ENCODE measurements at regions not wholly inside any gene's neighbourhood (a gene's known extent, or its start where the extent isn't known, plus 50 kb on each side); places are given as distances from the start of the nearest gene placed in this dataset.

DNA sequence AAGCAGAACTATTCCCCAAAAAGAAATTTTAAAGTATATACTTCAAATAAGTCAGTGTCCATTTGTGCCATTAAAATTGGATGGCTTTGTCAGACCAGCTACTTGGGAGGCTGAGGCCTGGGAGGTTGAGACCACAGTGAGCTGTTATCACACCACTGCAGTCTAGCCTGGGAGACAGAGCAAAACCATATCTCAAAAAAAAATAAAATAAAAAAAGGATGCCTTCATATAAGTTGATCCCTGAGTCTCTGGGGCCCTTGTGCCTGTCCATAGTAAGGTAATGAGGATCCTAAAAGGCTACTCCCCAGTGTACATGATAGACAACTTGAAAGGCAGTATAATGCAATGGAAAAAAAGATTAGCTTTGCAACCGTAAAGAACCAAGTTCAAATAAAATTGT is 81.2 kb upstream of the BARHL2 start:
- CTCF ChIA-PET: no interaction called here
- no peaks in the 10 kb centered on the region for H3K36me3 Mint-ChIP-seq
- no peaks in the 10 kb centered on the region for H3K4me1 Mint-ChIP-seq (ENCODE audit: low read depth)

GRCh38 chr1:90795431-90795830 is 78.3 kb upstream of the BARHL2 start:
- CTCF ChIA-PET: no interaction called here
- intact Hi-C loops (cut with micrococcal nuclease): no loop called here
- Mint-ChIP-seq H3K9me3 (no peaks in the 10 kb centered on the region), H3K27ac (no peak overlapping the region), H3K27me3 (peaks cover 19% of the 10 kb centered on the region), H3K36me3 (no peaks in the 10 kb centered on the region), H3K4me3 (no peak overlapping the region), H3K4me1 (ENCODE audit: low read depth) (no peaks in the 10 kb centered on the region)
- POLR2A ChIA-PET: no interaction called here
- no peak for DNase-seq

More for the DNA sequence above, 81.2 kb upstream of the BARHL2 start:
- H3K27me3 Mint-ChIP-seq: peaks cover 20% of the 10 kb centered on the region
- no peaks in the 10 kb centered on the region for H3K9me3 Mint-ChIP-seq
- POLR2A ChIA-PET: no interaction called here
- no peak overlapping the region for H3K27ac Mint-ChIP-seq
- intact Hi-C loops (cut with micrococcal nuclease): no loop called here
- DNase-seq: no peak
- no peak overlapping the region for H3K4me3 Mint-ChIP-seq

GRCh38 chr1:90786709-90787108 is 69.6 kb upstream of the BARHL2 start:
- ChIA-PET CTCF (no interaction called here), POLR2A (no interaction called here)
- Mint-ChIP-seq H3K27me3 (peaks cover 23% of the 10 kb centered on the region), H3K27ac (no peak overlapping the region), H3K4me1 (ENCODE audit: low read depth) (no peaks in the 10 kb centered on the region), H3K9me3 (peaks cover 3% of the 10 kb centered on the region), H3K36me3 (peaks cover 1% of the 10 kb centered on the region), H3K4me3 (no peak overlapping the region)
- DNase-seq: no peak
- intact Hi-C loops (cut with micrococcal nuclease): no loop called here

GRCh38 chr1:90784186-90784847 is 67.2 kb upstream of the BARHL2 start:
- no peak overlapping the region for H3K27ac Mint-ChIP-seq
- H3K27me3 Mint-ChIP-seq: peaks cover 12% of the 10 kb centered on the region
- no peaks in the 10 kb centered on the region for H3K9me3 Mint-ChIP-seq
- no peak for DNase-seq
- intact Hi-C loops (cut with micrococcal nuclease): no loop called here
- H3K36me3 Mint-ChIP-seq: peaks cover 1% of the 10 kb centered on the region
- no peaks in the 10 kb centered on the region for H3K4me1 Mint-ChIP-seq (ENCODE audit: low read depth)
- CTCF ChIA-PET: interaction anchor here (0.9 kb wide), 1 partner anchor 16 kb away, joined by 4 read pairs; no protein-coding TSS in a partner anchor
- POLR2A ChIA-PET: no interaction called here
- H3K4me3 Mint-ChIP-seq: no peak overlapping the region

GRCh38 chr1:90783181-90783580 is 66.1 kb upstream of the BARHL2 start:
- Mint-ChIP-seq H3K27me3 (peaks cover 7% of the 10 kb centered on the region), H3K4me1 (ENCODE audit: low read depth) (no peaks in the 10 kb centered on the region), H3K36me3 (no peaks in the 10 kb centered on the region), H3K27ac (no peak overlapping the region), H3K4me3 (no peak overlapping the region), H3K9me3 (no peaks in the 10 kb centered on the region)
- ChIA-PET CTCF (interaction anchor here (0.9 kb wide), 1 partner anchor 15 kb away, joined by 4 read pairs; no protein-coding TSS in a partner anchor), POLR2A (no interaction called here)
- intact Hi-C loops (cut with micrococcal nuclease): no loop called here
- no peak for DNase-seq

GRCh38 chr1:90782046-90782445 is 64.9 kb upstream of the BARHL2 start:
- no peak for DNase-seq
- Mint-ChIP-seq H3K4me3 (no peak overlapping the region), H3K27ac (no peak overlapping the region), H3K36me3 (no peaks in the 10 kb centered on the region), H3K27me3 (peaks cover 8% of the 10 kb centered on the region), H3K9me3 (no peaks in the 10 kb centered on the region), H3K4me1 (ENCODE audit: low read depth) (no peaks in the 10 kb centered on the region)
- CTCF ChIA-PET: no interaction called here
- POLR2A ChIA-PET: no interaction called here
- intact Hi-C loops (cut with micrococcal nuclease): no loop called here

DNA sequence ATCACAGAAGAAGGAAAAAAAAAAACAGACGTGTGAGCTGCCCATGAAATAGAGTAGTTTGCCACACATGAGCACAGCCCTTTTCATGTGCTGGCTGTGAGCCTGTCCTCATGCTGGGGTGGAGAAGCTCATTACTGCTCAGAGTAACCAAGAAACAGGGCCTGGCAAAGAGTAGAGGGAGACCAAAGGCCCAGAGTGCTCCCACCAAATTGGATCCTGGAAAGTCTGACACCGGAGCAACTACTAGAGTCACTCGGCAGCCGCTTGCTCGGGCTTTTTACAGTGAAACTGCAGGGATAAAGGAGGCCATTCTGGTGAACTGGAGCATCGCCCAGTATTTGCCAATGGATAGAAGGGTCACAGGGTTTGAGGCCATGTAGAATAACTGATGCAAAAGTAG is 64.4 kb upstream of the BARHL2 start:
- H3K4me3 Mint-ChIP-seq: no peak overlapping the region
- no peaks in the 10 kb centered on the region for H3K36me3 Mint-ChIP-seq
- POLR2A ChIA-PET: no interaction called here
- no peak for DNase-seq
- H3K9me3 Mint-ChIP-seq: no peaks in the 10 kb centered on the region
- CTCF ChIA-PET: no interaction called here
- intact Hi-C loops (cut with micrococcal nuclease): no loop called here
- H3K27ac Mint-ChIP-seq: no peak overlapping the region
- H3K4me1 Mint-ChIP-seq (ENCODE audit: low read depth): no peaks in the 10 kb centered on the region
- H3K27me3 Mint-ChIP-seq: peaks cover 11% of the 10 kb centered on the region

DNA sequence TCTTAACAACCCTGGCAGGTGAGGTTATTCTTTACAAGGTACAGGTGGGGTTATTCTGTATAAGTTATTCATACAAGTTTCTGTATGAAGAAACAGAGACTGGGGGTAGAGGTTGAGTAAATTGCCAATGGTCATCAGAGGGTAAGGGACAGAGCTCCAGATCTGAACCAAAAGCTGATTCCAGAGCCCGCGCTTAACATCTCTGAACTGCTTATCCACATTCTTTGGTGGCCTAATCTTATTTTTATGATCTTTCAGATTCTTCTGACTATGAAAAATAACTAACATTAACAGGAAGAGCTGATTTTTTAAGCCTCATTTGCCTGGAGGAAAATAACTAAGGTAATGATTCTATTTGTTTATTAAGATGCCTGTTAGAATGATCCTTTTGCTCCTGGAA is 63.9 kb upstream of the BARHL2 start:
- H3K36me3 Mint-ChIP-seq: no peaks in the 10 kb centered on the region
- no peak overlapping the region for H3K27ac Mint-ChIP-seq
- H3K9me3 Mint-ChIP-seq: no peaks in the 10 kb centered on the region
- intact Hi-C loops (cut with micrococcal nuclease): no loop called here
- H3K27me3 Mint-ChIP-seq: peaks cover 11% of the 10 kb centered on the region
- CTCF ChIA-PET: no interaction called here
- POLR2A ChIA-PET: no interaction called here
- no peak for DNase-seq
- no peak overlapping the region for H3K4me3 Mint-ChIP-seq
- no peaks in the 10 kb centered on the region for H3K4me1 Mint-ChIP-seq (ENCODE audit: low read depth)

DNA sequence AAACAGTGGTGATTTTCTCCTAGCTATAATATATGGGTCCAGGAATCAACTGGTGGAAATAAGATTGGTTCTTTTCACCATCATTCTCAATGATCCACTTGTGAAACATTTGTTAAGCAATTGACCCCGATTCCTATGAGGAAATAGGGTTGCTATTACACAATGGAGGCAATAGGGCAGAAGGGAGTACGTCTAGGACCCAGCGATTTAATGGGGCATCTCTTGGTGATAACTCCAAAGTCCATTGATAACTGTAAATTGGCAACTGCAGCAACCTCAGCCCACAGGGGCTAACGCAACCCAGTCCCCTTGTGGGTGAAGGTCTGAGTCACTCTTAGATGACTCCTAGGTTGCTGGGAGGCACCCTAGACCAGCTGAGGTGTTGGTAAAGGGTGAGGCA is 62.5 kb upstream of the BARHL2 start:
- CTCF ChIA-PET: no interaction called here
- peaks cover 13% of the 10 kb centered on the region for H3K27me3 Mint-ChIP-seq
- POLR2A ChIA-PET: no interaction called here
- H3K27ac Mint-ChIP-seq: no peak overlapping the region
- H3K9me3 Mint-ChIP-seq: no peaks in the 10 kb centered on the region
- intact Hi-C loops (cut with micrococcal nuclease): no loop called here
- H3K4me3 Mint-ChIP-seq: no peak overlapping the region
- no peaks in the 10 kb centered on the region for H3K36me3 Mint-ChIP-seq
- H3K4me1 Mint-ChIP-seq (ENCODE audit: low read depth): no peaks in the 10 kb centered on the region
- no peak for DNase-seq

- ChIA-PET CTCF (no interaction called here), POLR2A (no interaction called here)
- H3K4me3 Mint-ChIP-seq: no peak overlapping the region
- intact Hi-C loops (cut with micrococcal nuclease): no loop called here
- no peak overlapping the region for H3K27ac Mint-ChIP-seq
- no peaks in the 10 kb centered on the region for H3K4me1 Mint-ChIP-seq (ENCODE audit: low read depth)
- no peaks in the 10 kb centered on the region for H3K9me3 Mint-ChIP-seq
- H3K27me3 Mint-ChIP-seq: peaks cover 11% of the 10 kb centered on the region
- H3K36me3 Mint-ChIP-seq: no peaks in the 10 kb centered on the region
- DNase-seq: no peak
These were observed 61.4 kb upstream of the BARHL2 start for GRCh38 chr1:90778486-90778885.

- ChIA-PET CTCF (no interaction called here), POLR2A (no interaction called here)
- no peaks in the 10 kb centered on the region for H3K36me3 Mint-ChIP-seq
- H3K27me3 Mint-ChIP-seq: peaks cover 10% of the 10 kb centered on the region
- intact Hi-C loops (cut with micrococcal nuclease): no loop called here
- H3K9me3 Mint-ChIP-seq: no peaks in the 10 kb centered on the region
- no peaks in the 10 kb centered on the region for H3K4me1 Mint-ChIP-seq (ENCODE audit: low read depth)
- no peak for DNase-seq
- no peak overlapping the region for H3K4me3 Mint-ChIP-seq
- H3K27ac Mint-ChIP-seq: no peak overlapping the region
These were observed 56.7 kb upstream of the BARHL2 start for GRCh38 chr1:90773812-90774211.

DNA sequence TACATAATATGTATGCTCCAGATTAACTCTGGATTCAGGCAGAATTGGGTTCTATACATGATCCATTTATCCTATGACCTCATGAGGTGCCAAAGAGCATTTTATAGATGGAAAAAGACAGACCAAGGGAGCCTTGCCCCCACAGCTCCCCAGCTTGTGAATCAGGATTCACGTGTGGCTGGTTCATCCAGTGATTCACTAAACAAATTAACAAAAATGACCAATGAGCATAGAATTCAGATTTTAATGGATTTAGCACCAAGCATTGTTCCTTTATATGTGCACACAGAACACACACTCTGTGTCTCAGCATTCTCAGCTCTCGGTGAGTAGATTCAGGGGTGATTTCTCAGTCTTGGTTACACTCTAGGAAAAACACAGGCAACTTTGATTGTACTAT is 51.7 kb upstream of the BARHL2 start:
- ChIA-PET CTCF (interaction anchor here (1.0 kb wide), 1 partner anchor 15 kb away, joined by 4 read pairs; no protein-coding TSS in a partner anchor), POLR2A (no interaction called here)
- intact Hi-C loops (cut with micrococcal nuclease): no loop called here
- Mint-ChIP-seq H3K4me3 (no peak overlapping the region), H3K27ac (no peak overlapping the region), H3K27me3 (peaks cover 13% of the 10 kb centered on the region), H3K36me3 (no peaks in the 10 kb centered on the region), H3K9me3 (no peaks in the 10 kb centered on the region), H3K4me1 (ENCODE audit: low read depth) (no peaks in the 10 kb centered on the region)
- no peak for DNase-seq

GRCh38 chr1:90768098-90768497 is 51.0 kb upstream of the BARHL2 start:
- CTCF ChIA-PET: interaction anchor here (1.0 kb wide), 1 partner anchor 16 kb away, joined by 4 read pairs; no protein-coding TSS in a partner anchor
- Mint-ChIP-seq H3K27ac (no peak overlapping the region), H3K36me3 (no peaks in the 10 kb centered on the region), H3K9me3 (no peaks in the 10 kb centered on the region), H3K4me1 (ENCODE audit: low read depth) (no peaks in the 10 kb centered on the region), H3K27me3 (peaks cover 18% of the 10 kb centered on the region), H3K4me3 (no peak overlapping the region)
- no peak for DNase-seq
- POLR2A ChIA-PET: no interaction called here
- intact Hi-C loops (cut with micrococcal nuclease): no loop called here
